Adrenal gland (tissue), 9 donors: ENCODE measurements at regions not wholly inside any gene's neighbourhood (a gene's known extent, or its start where the extent isn't known, plus 50 kb on each side); places are given as distances from the start of the nearest gene placed in this dataset.

Source experiments
- DNase-seq, 7 donors: peaks; one replicate each; pipeline ENCODE4 v3.0.0-alpha.2; 2019 to 2020
- H3K27ac ChIP-seq, 5 donors: fragments of 200-600 bp; sonication (generic) in 4 of 5; 1 replicate in 3 of 5; 2 replicates in 2 of 5; pipeline versions ENCODE4 v1.5.1 to v1.8.0; 2016 to 2020; ENCODE audit warnings: mild to moderate bottlenecking in 1 of 5
- H3K27me3 ChIP-seq: fragments of 200-600 bp; 2 replicates; pipeline ENCODE4 v1.8.0; 2021
- H3K36me3 ChIP-seq, 2 donors: fragments of 200-600 bp; replicated peaks in 1 of 2; 1 replicate in 1 of 2; 2 replicates in 1 of 2; pipeline versions ENCODE4 v1.5.1 to v1.8.0; 2018 to 2022
- H3K4me1 ChIP-seq, 2 donors: fragments of 200-600 bp; replicated peaks in 1 of 2; 1 replicate in 1 of 2; 2 replicates in 1 of 2; pipeline versions ENCODE4 v1.5.1 to v1.8.0; 2018 to 2021
- H3K4me3 ChIP-seq, 4 donors: fragments of 200-600 bp; sonication (generic) in 3 of 4; one replicate each; pipeline ENCODE4 v1.5.1; 2016 to 2018
- H3K9me3 ChIP-seq, 3 donors: fragments of 200-600 bp; sonication (generic) in 1 of 3; replicated peaks in 1 of 3; 1 replicate in 2 of 3; 2 replicates in 1 of 3; pipeline versions ENCODE4 v1.5.1 to v1.8.0; 2016 to 2021
- POLR2A ChIP-seq, 2 donors: fragments of 450-650 bp; IDR thresholded peaks; one replicate each; pipeline ENCODE4 v1.6.1; 2017; ENCODE audit warnings: antibody characterized with exemption in 2 of 2, mild to moderate bottlenecking in 2 of 2, moderate library complexity in 1 of 2
- WGBS, 4 donors: extraction: QIAGEN DNeasy Blood & Tissue Kit in 2 of 4; methylation state at CpG; one replicate each; pipeline versions ENCODE4 v1.1.5 to v1.1.7; 2013 to 2017; 5-methylcytosine and 5-hydroxymethylcytosine counted together
- intact Hi-C, 2 donors: fragments of 100-400 bp; cut with DNase I; formaldehyde crosslinking; loops; one replicate each; pipeline versions ENCODE4 v1.14.1 to v1.15.0; 2022 to 2023
- TF ChIP-seq, protein P1 (sequence below), 6 experiments: fragments of 450-650 bp in 4 of 6; fragments of 200-600 bp in 2 of 6; sonication (generic) in 1 of 6; IDR thresholded peaks; 1 replicate in 5 of 6; 2 replicates in 1 of 6; pipeline versions ENCODE4 v1.5.1 to v1.8.0; 2016 to 2021; ENCODE audit warnings: antibody characterized with exemption in 6 of 6, mild to moderate bottlenecking in 2 of 6, moderate library complexity in 1 of 6
- donor health status: healthy with polysubstance abuse.
- donor health status: Bipolar disorder and iron deficiency.
- donor health status: DM: yes; HTN: yes; CAD: no.
- donor health status: DM: no; HTN: no; CAD: no.
- donor health status: DM: no; HTN: no; CAD: no.

DNA sequence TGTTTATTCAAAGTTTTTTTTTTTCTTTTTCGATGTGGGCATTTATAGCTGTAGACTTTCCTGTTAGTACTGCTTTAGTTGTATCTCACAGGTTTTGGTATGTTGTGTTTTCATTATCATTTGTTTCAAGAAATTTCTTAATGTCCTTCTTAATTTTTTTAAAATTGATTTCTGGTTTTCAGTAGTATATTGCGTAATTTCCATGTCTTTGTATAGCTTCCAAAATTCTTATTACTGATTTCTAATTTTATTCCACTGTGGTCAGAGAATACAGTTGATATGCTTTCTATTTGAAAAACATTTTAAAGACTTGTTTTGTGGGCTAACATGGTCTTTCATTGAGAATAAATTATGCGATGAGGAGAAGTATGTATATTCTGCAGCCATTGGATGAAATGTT, 463.2 kb upstream of the B3GALT2 start:
- TF ChIP-seq, protein P1, sequence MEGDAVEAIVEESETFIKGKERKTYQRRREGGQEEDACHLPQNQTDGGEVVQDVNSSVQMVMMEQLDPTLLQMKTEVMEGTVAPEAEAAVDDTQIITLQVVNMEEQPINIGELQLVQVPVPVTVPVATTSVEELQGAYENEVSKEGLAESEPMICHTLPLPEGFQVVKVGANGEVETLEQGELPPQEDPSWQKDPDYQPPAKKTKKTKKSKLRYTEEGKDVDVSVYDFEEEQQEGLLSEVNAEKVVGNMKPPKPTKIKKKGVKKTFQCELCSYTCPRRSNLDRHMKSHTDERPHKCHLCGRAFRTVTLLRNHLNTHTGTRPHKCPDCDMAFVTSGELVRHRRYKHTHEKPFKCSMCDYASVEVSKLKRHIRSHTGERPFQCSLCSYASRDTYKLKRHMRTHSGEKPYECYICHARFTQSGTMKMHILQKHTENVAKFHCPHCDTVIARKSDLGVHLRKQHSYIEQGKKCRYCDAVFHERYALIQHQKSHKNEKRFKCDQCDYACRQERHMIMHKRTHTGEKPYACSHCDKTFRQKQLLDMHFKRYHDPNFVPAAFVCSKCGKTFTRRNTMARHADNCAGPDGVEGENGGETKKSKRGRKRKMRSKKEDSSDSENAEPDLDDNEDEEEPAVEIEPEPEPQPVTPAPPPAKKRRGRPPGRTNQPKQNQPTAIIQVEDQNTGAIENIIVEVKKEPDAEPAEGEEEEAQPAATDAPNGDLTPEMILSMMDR (IDR thresholded peaks at IDR 0.05) = no peak
- no peak for TF ChIP-seq POLR2A (IDR thresholded peaks at IDR 0.05)
- Histone ChIP-seq H3K4me3 (no peak overlapping the region), H3K9me3 (peaks cover 0 to 4% (median 0%) of the 10 kb centered on the region in 3 donors), H3K4me1 (no peaks in the 10 kb centered on the region), H3K27me3 (no peaks in the 10 kb centered on the region), H3K27ac (no peak overlapping the region), H3K36me3 (no peaks in the 10 kb centered on the region)
- WGBS, 4 donors = 64 to 95% (median 87%) methylated on average over 3 of the region's 3 CpGs
- DNase-seq = no peak
- intact Hi-C loops = no loop called here

DNA sequence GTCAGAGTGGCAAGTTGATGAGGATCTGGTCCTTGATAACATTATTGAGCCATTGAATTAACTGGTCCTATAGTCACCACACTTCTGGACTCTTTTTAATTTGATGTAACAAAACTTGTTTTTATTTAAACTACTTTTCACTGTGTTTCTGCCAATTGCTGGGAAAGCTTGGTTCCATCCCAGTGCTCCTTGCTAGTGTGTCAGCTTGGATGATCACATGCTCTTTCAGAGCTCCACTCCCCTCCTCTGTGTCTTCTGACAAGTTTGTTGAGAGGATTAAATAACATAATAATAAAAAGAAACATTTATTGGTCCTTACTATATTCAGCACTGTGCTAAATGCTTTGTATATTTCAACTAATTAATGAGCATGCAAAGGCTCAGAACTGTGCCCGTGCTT, 448.5 kb upstream of the B3GALT2 start:
- no peak for TF ChIP-seq POLR2A (IDR thresholded peaks at IDR 0.05)
- TF ChIP-seq, protein P1 (IDR thresholded peaks at IDR 0.05) = no peak
- intact Hi-C loops = no loop called here
- no peak overlapping the region for H3K4me3 ChIP-seq
- no peak overlapping the region for H3K27ac ChIP-seq
- no peaks in the 10 kb centered on the region for H3K9me3 ChIP-seq
- 93 to 97% (median 95%) methylated on average over 1 of the region's 1 CpG for WGBS, 4 donors
- no peaks in the 10 kb centered on the region for H3K27me3 ChIP-seq
- no peaks in the 10 kb centered on the region for H3K36me3 ChIP-seq
- peaks cover 5 to 7% of the 10 kb centered on the region in 2 donors for H3K4me1 ChIP-seq
- no peak for DNase-seq

DNA sequence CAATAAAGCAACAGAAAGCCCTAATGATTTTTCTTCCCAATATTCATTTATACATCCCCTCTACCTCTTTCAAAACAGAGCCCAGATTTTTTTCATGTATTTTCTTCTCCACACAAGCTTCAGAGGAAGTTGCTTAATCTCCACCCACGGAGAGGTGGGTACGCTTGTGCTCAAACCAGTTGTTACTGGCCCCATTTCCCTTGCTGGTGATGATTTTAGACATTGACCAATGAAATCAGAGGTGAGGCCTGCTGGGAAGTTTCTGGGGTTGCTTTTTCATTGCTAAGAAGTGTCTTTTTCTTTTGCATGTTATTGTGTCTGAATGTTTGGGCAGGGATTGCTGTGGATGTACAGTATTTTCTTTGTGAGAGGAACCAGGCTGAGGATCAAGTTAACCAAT, 448.1 kb upstream of the B3GALT2 start:
- Histone ChIP-seq H3K27me3 (no peaks in the 10 kb centered on the region), H3K4me1 (peaks cover 7 to 9% of the 10 kb centered on the region in 2 donors), H3K9me3 (no peaks in the 10 kb centered on the region), H3K27ac (no peak overlapping the region), H3K4me3 (no peak overlapping the region), H3K36me3 (no peaks in the 10 kb centered on the region)
- DNase-seq = no peak
- TF ChIP-seq POLR2A (IDR thresholded peaks at IDR 0.05) = no peak
- TF ChIP-seq, protein P1 (IDR thresholded peaks at IDR 0.05) = no peak
- 72 to 88% (median 75%) methylated on average over 2 of the region's 2 CpGs for WGBS, 4 donors
- intact Hi-C loops = no loop called here

DNA sequence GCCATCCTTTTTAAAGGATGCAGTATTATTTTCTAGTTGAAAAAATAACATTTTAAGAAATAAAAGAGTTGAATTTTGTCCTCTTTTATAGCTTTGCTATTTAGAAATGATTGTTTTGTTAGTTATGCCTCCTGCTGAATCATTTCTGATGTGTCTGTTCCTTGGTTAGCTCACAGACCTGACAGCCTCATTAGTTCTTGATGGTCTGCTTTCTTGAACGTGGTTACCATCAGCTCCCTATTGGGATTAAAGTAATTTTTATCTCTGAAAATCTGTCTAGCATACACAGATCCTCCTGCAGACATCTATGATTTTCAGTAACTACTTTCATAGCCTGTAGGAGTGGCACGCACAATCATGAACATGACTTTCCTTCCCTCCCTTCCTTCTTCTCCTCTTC, 447.6 kb upstream of the B3GALT2 start:
- Histone ChIP-seq H3K27ac (no peak overlapping the region), H3K9me3 (no peaks in the 10 kb centered on the region), H3K36me3 (no peaks in the 10 kb centered on the region), H3K27me3 (no peaks in the 10 kb centered on the region), H3K4me3 (no peak overlapping the region), H3K4me1 (peaks cover 7 to 11% of the 10 kb centered on the region in 2 donors)
- DNase-seq = no peak
- intact Hi-C loops = no loop called here
- 27 to 96% (median 71%) methylated on average over 2 of the region's 2 CpGs for WGBS, 4 donors
- TF ChIP-seq POLR2A (IDR thresholded peaks at IDR 0.05) = no peak

DNA sequence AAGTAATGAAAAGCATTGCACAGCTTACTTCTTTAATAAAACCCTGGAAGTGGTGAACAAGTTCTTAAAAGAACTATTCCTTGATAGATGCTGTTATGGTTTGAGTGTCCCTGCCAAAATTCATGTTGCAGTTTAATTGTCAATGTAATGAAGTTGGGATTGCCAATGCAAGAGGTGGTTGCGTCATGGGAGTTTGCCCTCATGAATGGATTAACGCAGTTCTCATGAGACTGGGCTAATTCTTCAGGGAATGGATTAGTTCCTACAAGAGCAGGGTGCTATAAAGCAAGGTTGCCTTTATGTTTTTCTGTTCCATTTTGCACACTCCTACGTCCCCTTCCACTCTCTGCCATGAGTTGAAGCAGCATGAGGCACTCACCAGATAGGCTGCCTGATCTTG, 446.7 kb upstream of the B3GALT2 start:
- peaks cover 7 to 11% of the 10 kb centered on the region in 2 donors for H3K4me1 ChIP-seq
- no peaks in the 10 kb centered on the region for H3K36me3 ChIP-seq
- no peak overlapping the region for H3K4me3 ChIP-seq
- DNase-seq = no peak
- no peaks in the 10 kb centered on the region for H3K27me3 ChIP-seq
- 93 to 98% (median 95%) methylated on average over 3 of the region's 3 CpGs for WGBS, 4 donors
- no peaks in the 10 kb centered on the region for H3K9me3 ChIP-seq
- intact Hi-C loops = no loop called here
- H3K27ac ChIP-seq = no peak overlapping the region
- TF ChIP-seq, protein P1 (IDR thresholded peaks at IDR 0.05) = no peak
- no peak for TF ChIP-seq POLR2A (IDR thresholded peaks at IDR 0.05)
